ENCODE measurements at regions not wholly inside any gene's neighbourhood (a gene's known extent, or its start where the extent isn't known, plus 50 kb on each side); places are given as distances from the start of the nearest gene placed in this dataset.

- no peak overlapping the region for H2AFZ ChIP-seq
- TF ChIP-seq EZH2 (IDR thresholded peaks at IDR 0.05; ENCODE audit: borderline replicate concordance), result no peak
- no peak for TF ChIP-seq CTCF (IDR thresholded peaks at IDR 0.05; ENCODE audit: poor library complexity)
- TF ChIP-seq EZH2phosphoT487 (IDR thresholded peaks at IDR 0.05; ENCODE audit: low read depth, severe bottlenecking, unreplicated experiment), result no peak
- no peak for DNase-seq (ENCODE audit: low spot score)
- H3K4me2 ChIP-seq, result no peak overlapping the region
- H3K4me3 ChIP-seq, result no peak overlapping the region
- no peaks in the 10 kb centered on the region for H3K36me3 ChIP-seq (replicated peaks; ENCODE audit: insufficient read depth, low read depth)
- H3K27ac ChIP-seq, result no peak overlapping the region
- H3K79me2 ChIP-seq, result no peaks in the 10 kb centered on the region
- no peaks in the 10 kb centered on the region for H4K20me1 ChIP-seq (ENCODE audit: insufficient read depth, poor library complexity, severe bottlenecking)
- H3K9me3 ChIP-seq (ENCODE audit: low read depth), result no peaks in the 10 kb centered on the region
- 76% methylated on average over 4 of the region's 4 CpGs for WGBS (ENCODE audit: low lambda C conversion rate, missing lambda C conversion rate)
- H3K9me2 ChIP-seq (replicated peaks; ENCODE audit: insufficient read depth), result no peaks in the 10 kb centered on the region
- H3K27me3 ChIP-seq, result no peaks in the 10 kb centered on the region
- H3K4me1 ChIP-seq (ENCODE audit: insufficient read depth), result no peaks in the 10 kb centered on the region
Measured at GRCh38 chr16:61403386-61403785, 632.9 kb downstream of the CDH8 start.

DNA sequence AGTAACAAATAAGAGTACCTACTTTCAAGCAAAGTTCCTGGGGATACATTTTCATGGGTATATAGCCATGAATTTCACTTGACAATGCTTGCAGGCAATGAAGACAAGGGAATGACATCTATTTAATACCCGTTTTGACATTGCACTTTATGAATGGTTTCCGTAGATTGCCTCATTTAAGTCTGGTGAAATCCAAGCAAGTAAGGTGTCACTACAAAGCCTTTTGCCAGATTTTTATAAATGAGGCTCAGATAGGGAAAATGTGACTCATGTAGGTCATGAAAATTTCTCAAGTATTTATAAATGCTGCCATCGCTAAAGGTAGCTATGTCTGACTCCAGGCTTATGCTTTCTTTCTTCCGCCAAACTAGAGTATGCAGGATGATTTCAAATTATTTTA, 644.3 kb downstream of the CDH8 start:
- H3K27ac ChIP-seq, result no peak overlapping the region
- DNase-seq (ENCODE audit: low spot score), result no peak
- no peak overlapping the region for H3K4me3 ChIP-seq
- no peaks in the 10 kb centered on the region for H3K27me3 ChIP-seq
- H3K9me3 ChIP-seq (ENCODE audit: low read depth), result no peaks in the 10 kb centered on the region
- WGBS (ENCODE audit: low lambda C conversion rate, missing lambda C conversion rate), result 89% methylated on average over 4 of the region's 4 CpGs
- no peaks in the 10 kb centered on the region for H3K4me1 ChIP-seq (ENCODE audit: insufficient read depth)
- TF ChIP-seq EZH2 (IDR thresholded peaks at IDR 0.05; ENCODE audit: borderline replicate concordance), result no peak
- no peak for TF ChIP-seq CTCF (IDR thresholded peaks at IDR 0.05; ENCODE audit: poor library complexity)
- no peak for TF ChIP-seq EZH2phosphoT487 (IDR thresholded peaks at IDR 0.05; ENCODE audit: low read depth, severe bottlenecking, unreplicated experiment)
- no peaks in the 10 kb centered on the region for H3K79me2 ChIP-seq
- H2AFZ ChIP-seq, result no peak overlapping the region
- H3K36me3 ChIP-seq (replicated peaks; ENCODE audit: insufficient read depth, low read depth), result no peaks in the 10 kb centered on the region
- H4K20me1 ChIP-seq (ENCODE audit: insufficient read depth, poor library complexity, severe bottlenecking), result no peaks in the 10 kb centered on the region
- no peak overlapping the region for H3K4me2 ChIP-seq
- no peaks in the 10 kb centered on the region for H3K9me2 ChIP-seq (replicated peaks; ENCODE audit: insufficient read depth)

DNA sequence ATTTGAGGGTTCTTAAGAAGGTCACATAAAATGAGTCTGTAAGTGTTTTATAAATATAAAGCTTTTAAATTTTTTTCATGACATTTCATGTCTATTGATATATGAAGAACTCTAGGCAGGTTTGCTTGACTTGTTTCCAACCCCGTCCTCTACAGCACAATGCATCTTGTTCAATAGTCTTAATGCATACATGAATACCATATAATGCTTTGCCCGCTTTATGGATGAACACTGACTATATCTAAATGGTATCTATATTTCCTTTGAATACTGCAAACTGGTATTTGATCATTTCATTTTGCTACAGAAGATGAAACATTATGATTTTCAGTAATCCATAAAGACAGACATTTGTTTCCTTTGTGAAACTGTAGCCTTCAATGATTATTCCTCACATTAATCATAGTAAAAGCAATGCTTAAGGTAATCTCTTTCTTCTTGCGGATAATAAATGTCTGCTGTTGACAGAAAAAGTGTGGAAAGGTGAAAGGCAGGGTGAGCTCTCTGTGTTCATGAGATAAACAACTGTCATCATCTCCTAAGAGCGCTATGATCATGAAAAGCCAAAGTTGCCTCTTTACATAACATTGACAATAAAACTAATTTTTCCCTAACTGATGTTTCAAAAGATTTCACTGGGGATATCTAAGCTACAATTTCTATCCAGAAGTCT, 645.1 kb downstream of the CDH8 start:
- no peak overlapping the region for H3K4me3 ChIP-seq
- TF ChIP-seq EZH2 (IDR thresholded peaks at IDR 0.05; ENCODE audit: borderline replicate concordance), result no peak
- no peak for TF ChIP-seq CTCF (IDR thresholded peaks at IDR 0.05; ENCODE audit: poor library complexity)
- TF ChIP-seq EZH2phosphoT487 (IDR thresholded peaks at IDR 0.05; ENCODE audit: low read depth, severe bottlenecking, unreplicated experiment), result no peak
- 79% methylated on average over 4 of the region's 4 CpGs for WGBS (ENCODE audit: low lambda C conversion rate, missing lambda C conversion rate)
- H3K36me3 ChIP-seq (replicated peaks; ENCODE audit: insufficient read depth, low read depth), result no peaks in the 10 kb centered on the region
- H2AFZ ChIP-seq, result no peak overlapping the region
- no peak overlapping the region for H3K4me2 ChIP-seq
- no peak for DNase-seq (ENCODE audit: low spot score)
- no peak overlapping the region for H3K27ac ChIP-seq
- H4K20me1 ChIP-seq (ENCODE audit: insufficient read depth, poor library complexity, severe bottlenecking), result no peaks in the 10 kb centered on the region
- no peaks in the 10 kb centered on the region for H3K4me1 ChIP-seq (ENCODE audit: insufficient read depth)
- no peaks in the 10 kb centered on the region for H3K9me3 ChIP-seq (ENCODE audit: low read depth)
- H3K9me2 ChIP-seq (replicated peaks; ENCODE audit: insufficient read depth), result no peaks in the 10 kb centered on the region
- H3K27me3 ChIP-seq, result no peaks in the 10 kb centered on the region
- no peaks in the 10 kb centered on the region for H3K79me2 ChIP-seq

Measured in hepatocyte (in vitro differentiated cells).